Neural progenitor cell (in vitro differentiated cells): ENCODE measurements at regions not wholly inside any gene's neighbourhood (a gene's known extent, or its start where the extent isn't known, plus 50 kb on each side); places are given as distances from the start of the nearest gene placed in this dataset.

Experiments used
- DNase-seq: peaks from one replicate; pipeline ENCODE4 v3.0.0-alpha.2; 2016; ENCODE audit warnings: low spot score
- H2AFZ ChIP-seq: fragments of 200-600 bp; sonication (generic); replicated peaks from 2 replicates; pipeline ENCODE4 v1.6.1; 2016; ENCODE audit warnings: antibody characterized with exemption
- H3F3A ChIP-seq: fragments of 200-600 bp; sonication (generic); 2 replicates; pipeline ENCODE4 v1.6.1; 2016; ENCODE audit warnings: antibody characterized with exemption, low read depth
- H3K27ac ChIP-seq: fragments of 200-600 bp; sonication (generic); 2 replicates; pipeline ENCODE4 v1.5.1; 2016; ENCODE audit warnings: mild to moderate bottlenecking
- H3K27me3 ChIP-seq: fragments of 200-600 bp; sonication (generic); 2 replicates; pipeline ENCODE4 v1.6.1; 2016; ENCODE audit warnings: mild to moderate bottlenecking, moderate library complexity
- H3K36me3 ChIP-seq: fragments of 200-600 bp; sonication (generic); 2 replicates; pipeline ENCODE4 v1.5.1; 2016
- H3K4me1 ChIP-seq: fragments of 200-600 bp; sonication (generic); 2 replicates; pipeline ENCODE4 v1.6.1; 2016; ENCODE audit warnings: mixed run types
- H3K4me2 ChIP-seq: fragments of 200-600 bp; sonication (generic); 2 replicates; pipeline ENCODE4 v1.6.1; 2016
- H3K4me3 ChIP-seq: fragments of 200-600 bp; sonication (generic); 2 replicates; pipeline ENCODE4 v1.5.1; 2016
- H3K79me2 ChIP-seq: fragments of 200-600 bp; sonication (generic); 2 replicates; pipeline ENCODE4 v1.6.1; 2016; ENCODE audit warnings: low read depth
- H3K9ac ChIP-seq: fragments of 200-600 bp; sonication (generic); 2 replicates; pipeline ENCODE4 v1.6.1; 2016
- H3K9me3 ChIP-seq: fragments of 200-600 bp; sonication (generic); 2 replicates; pipeline ENCODE4 v1.5.1; 2016; ENCODE audit warnings: low read depth
- H4K20me1 ChIP-seq: fragments of 200-600 bp; sonication (generic); 2 replicates; pipeline ENCODE4 v1.6.1; 2016; ENCODE audit warnings: low read depth
- H3K27ac Mint-ChIP-seq: 3 replicates; pipeline ENCODE4 v1.8.0; 2021; ENCODE audit warnings: mixed read lengths
- H3K27me3 Mint-ChIP-seq: 2 replicates; pipeline ENCODE4 v1.8.0; 2022; ENCODE audit warnings: low read depth, mild to moderate bottlenecking, inconsistent platforms, moderate library complexity, mixed read lengths; ENCODE audit not compliant: insufficient read depth
- H3K36me3 Mint-ChIP-seq: 3 replicates; pipeline ENCODE4 v1.8.0; 2021; ENCODE audit warnings: mixed read lengths
- H3K4me1 Mint-ChIP-seq: 3 replicates; pipeline ENCODE4 v1.8.0; 2021; ENCODE audit warnings: mixed read lengths
- H3K4me3 Mint-ChIP-seq: 3 replicates; pipeline ENCODE4 v1.8.0; 2021; ENCODE audit warnings: mild to moderate bottlenecking, moderate library complexity, mixed read lengths
- H3K9me3 Mint-ChIP-seq: 3 replicates; pipeline ENCODE4 v1.8.0; 2020; ENCODE audit warnings: mixed read lengths
- EZH2 ChIP-seq: fragments of 200-600 bp; sonication (generic); IDR thresholded peaks from 2 replicates; pipeline ENCODE4 v1.6.1; 2017; ENCODE audit warnings: antibody characterized with exemption, mild to moderate bottlenecking, moderate library complexity
- EZH2phosphoT487 ChIP-seq: fragments of 200-600 bp; sonication (generic); IDR thresholded peaks from 2 replicates; pipeline ENCODE4 v1.6.1; 2017; ENCODE audit warnings: antibody characterized with exemption
- TF ChIP-seq, protein P1 (sequence below): fragments of 200-600 bp; sonication (generic); IDR thresholded peaks from 2 replicates; pipeline ENCODE4 v1.5.1; 2017; ENCODE audit warnings: antibody characterized with exemption, mild to moderate bottlenecking

DNA sequence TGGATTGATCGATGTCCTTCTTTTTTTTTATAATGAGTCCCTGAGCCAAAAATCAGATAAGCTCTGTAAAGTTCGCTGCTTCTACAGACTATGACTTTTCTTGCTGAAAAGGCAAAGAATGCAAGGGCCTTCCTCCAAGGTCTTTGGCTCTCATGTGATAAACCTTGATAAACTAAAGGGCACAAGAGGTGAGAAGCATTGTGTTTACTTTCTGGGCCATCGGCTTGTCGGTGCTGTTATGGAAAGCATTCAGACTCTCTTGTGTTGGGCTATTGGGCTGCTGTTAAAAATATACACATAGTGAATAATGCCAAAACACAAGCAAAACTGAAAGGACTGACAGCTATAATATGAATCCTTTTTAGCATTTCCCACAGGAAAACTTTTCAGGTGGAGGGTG lies 472.4 kb upstream of the SPHKAP start:
- H3K4me3 Mint-ChIP-seq = no peak overlapping the region
- no peaks in the 10 kb centered on the region for H3K36me3 ChIP-seq
- H3K27me3 Mint-ChIP-seq = no peaks in the 10 kb centered on the region
- no peaks in the 10 kb centered on the region for H3F3A ChIP-seq
- H3K27ac ChIP-seq = no peak overlapping the region
- H3K9me3 ChIP-seq = no peaks in the 10 kb centered on the region
- TF ChIP-seq, protein P1, sequence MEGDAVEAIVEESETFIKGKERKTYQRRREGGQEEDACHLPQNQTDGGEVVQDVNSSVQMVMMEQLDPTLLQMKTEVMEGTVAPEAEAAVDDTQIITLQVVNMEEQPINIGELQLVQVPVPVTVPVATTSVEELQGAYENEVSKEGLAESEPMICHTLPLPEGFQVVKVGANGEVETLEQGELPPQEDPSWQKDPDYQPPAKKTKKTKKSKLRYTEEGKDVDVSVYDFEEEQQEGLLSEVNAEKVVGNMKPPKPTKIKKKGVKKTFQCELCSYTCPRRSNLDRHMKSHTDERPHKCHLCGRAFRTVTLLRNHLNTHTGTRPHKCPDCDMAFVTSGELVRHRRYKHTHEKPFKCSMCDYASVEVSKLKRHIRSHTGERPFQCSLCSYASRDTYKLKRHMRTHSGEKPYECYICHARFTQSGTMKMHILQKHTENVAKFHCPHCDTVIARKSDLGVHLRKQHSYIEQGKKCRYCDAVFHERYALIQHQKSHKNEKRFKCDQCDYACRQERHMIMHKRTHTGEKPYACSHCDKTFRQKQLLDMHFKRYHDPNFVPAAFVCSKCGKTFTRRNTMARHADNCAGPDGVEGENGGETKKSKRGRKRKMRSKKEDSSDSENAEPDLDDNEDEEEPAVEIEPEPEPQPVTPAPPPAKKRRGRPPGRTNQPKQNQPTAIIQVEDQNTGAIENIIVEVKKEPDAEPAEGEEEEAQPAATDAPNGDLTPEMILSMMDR = no peak
- TF ChIP-seq EZH2 (no peak), EZH2phosphoT487 (no peak)
- no peak for DNase-seq
- H3K4me2 ChIP-seq = no peak overlapping the region
- H3K36me3 Mint-ChIP-seq = no peaks in the 10 kb centered on the region
- H3K4me3 ChIP-seq = no peak overlapping the region
- H3K27me3 ChIP-seq = no peaks in the 10 kb centered on the region
- H3K9ac ChIP-seq = no peak overlapping the region
- H3K9me3 Mint-ChIP-seq = no peaks in the 10 kb centered on the region
- H3K79me2 ChIP-seq = no peaks in the 10 kb centered on the region
- H3K27ac Mint-ChIP-seq = no peak overlapping the region
- H3K4me1 ChIP-seq = no peaks in the 10 kb centered on the region
- H3K4me1 Mint-ChIP-seq = no peaks in the 10 kb centered on the region
- H4K20me1 ChIP-seq = no peaks in the 10 kb centered on the region
- no peak overlapping the region for H2AFZ ChIP-seq

DNA sequence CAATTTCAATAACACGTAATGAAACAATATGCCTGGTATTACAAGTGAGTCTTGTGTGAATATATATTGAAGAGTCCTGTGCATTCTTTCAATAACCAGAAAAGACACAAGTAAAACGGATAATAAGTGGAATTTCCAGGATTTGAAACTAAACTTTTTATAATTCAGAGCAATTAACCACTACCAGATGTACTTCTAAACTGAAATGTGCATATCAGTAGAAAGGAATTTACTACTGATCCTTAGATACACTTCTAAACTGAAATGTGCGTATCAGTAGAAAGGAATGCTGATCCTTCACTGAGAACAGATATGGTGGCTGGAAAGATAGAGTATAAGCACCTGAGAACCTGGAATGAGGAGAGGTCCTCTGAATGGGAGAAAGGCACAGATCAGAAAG lies 470.9 kb upstream of the SPHKAP start:
- Mint-ChIP-seq H3K4me3 (no peak overlapping the region), H3K27me3 (no peaks in the 10 kb centered on the region), H3K9me3 (no peaks in the 10 kb centered on the region), H3K4me1 (no peaks in the 10 kb centered on the region), H3K36me3 (no peaks in the 10 kb centered on the region), H3K27ac (no peak overlapping the region)
- Histone ChIP-seq H3K4me2 (no peak overlapping the region), H3K27me3 (no peaks in the 10 kb centered on the region), H3K27ac (no peak overlapping the region), H3F3A (no peaks in the 10 kb centered on the region), H3K36me3 (no peaks in the 10 kb centered on the region), H3K4me1 (no peaks in the 10 kb centered on the region), H3K9me3 (no peaks in the 10 kb centered on the region), H2AFZ (no peak overlapping the region), H3K4me3 (no peak overlapping the region), H3K9ac (no peak overlapping the region), H4K20me1 (no peaks in the 10 kb centered on the region), H3K79me2 (no peaks in the 10 kb centered on the region)
- no peak for DNase-seq
- TF ChIP-seq, protein P1 = no peak
- TF ChIP-seq EZH2 (no peak), EZH2phosphoT487 (no peak)

DNA sequence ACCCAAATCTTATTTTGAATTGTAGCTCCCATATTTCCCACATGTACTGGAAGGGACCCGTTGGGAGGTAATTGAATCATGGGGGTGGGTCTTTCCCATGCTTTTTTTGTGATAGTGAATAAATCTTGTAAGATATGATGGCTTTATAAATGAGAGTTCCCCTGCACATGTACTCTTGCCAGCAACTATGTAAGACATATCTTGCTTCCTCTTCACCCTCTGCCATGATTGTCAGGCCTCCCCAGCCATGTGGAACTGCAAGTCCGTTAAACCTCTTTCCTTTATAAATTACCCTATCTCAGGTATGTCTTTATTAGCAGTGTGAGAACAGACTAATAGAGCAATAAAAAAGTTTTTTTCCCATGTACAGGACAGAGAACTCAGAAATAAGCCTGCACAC lies 468.4 kb upstream of the SPHKAP start:
- Histone ChIP-seq H3K79me2 (no peaks in the 10 kb centered on the region), H4K20me1 (no peaks in the 10 kb centered on the region), H3K27me3 (no peaks in the 10 kb centered on the region), H3K9ac (no peak overlapping the region), H3K4me2 (no peak overlapping the region), H3F3A (no peaks in the 10 kb centered on the region), H3K27ac (no peak overlapping the region), H3K4me1 (no peaks in the 10 kb centered on the region), H3K9me3 (no peaks in the 10 kb centered on the region), H3K4me3 (no peak overlapping the region), H2AFZ (no peak overlapping the region), H3K36me3 (no peaks in the 10 kb centered on the region)
- H3K4me3 Mint-ChIP-seq = no peak overlapping the region
- no peak for DNase-seq
- H3K36me3 Mint-ChIP-seq = no peaks in the 10 kb centered on the region
- TF ChIP-seq EZH2 (no peak), EZH2phosphoT487 (no peak)
- TF ChIP-seq, protein P1 = no peak
- H3K27me3 Mint-ChIP-seq = no peaks in the 10 kb centered on the region
- no peaks in the 10 kb centered on the region for H3K4me1 Mint-ChIP-seq
- H3K27ac Mint-ChIP-seq = no peak overlapping the region
- no peaks in the 10 kb centered on the region for H3K9me3 Mint-ChIP-seq

DNA sequence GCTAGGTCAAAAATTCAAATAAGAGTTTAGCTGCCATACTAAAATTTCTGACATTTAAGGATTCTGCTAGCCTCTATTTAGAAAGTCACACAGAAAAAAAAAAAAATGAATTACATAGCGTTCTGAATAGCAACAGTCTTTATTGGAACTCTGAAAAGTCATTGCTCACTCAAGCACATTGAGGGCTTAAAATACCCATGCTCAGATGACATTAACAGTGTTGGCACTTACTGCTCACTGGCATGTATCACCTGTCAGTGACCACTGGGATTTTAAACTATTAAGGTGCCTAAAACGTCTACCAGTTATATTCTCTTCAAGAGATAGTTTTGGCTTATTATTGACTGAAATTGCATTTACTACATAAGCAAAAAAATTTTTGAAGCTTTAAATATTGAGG lies 468.0 kb upstream of the SPHKAP start:
- H3F3A ChIP-seq = no peaks in the 10 kb centered on the region
- no peak overlapping the region for H3K27ac ChIP-seq
- no peaks in the 10 kb centered on the region for H3K4me1 ChIP-seq
- no peaks in the 10 kb centered on the region for H3K79me2 ChIP-seq
- H3K9me3 Mint-ChIP-seq = no peaks in the 10 kb centered on the region
- no peak overlapping the region for H2AFZ ChIP-seq
- H3K36me3 ChIP-seq = no peaks in the 10 kb centered on the region
- TF ChIP-seq EZH2phosphoT487 (no peak), EZH2 (no peak)
- H3K4me1 Mint-ChIP-seq = no peaks in the 10 kb centered on the region
- H3K4me3 Mint-ChIP-seq = no peak overlapping the region
- H3K4me2 ChIP-seq = no peak overlapping the region
- no peaks in the 10 kb centered on the region for H3K27me3 ChIP-seq
- no peak overlapping the region for H3K4me3 ChIP-seq
- no peaks in the 10 kb centered on the region for H4K20me1 ChIP-seq
- H3K27ac Mint-ChIP-seq = no peak overlapping the region
- no peaks in the 10 kb centered on the region for H3K36me3 Mint-ChIP-seq
- DNase-seq = no peak
- no peaks in the 10 kb centered on the region for H3K9me3 ChIP-seq
- no peak overlapping the region for H3K9ac ChIP-seq
- H3K27me3 Mint-ChIP-seq = no peaks in the 10 kb centered on the region
